ENCODE measurements at regions not wholly inside any gene's neighbourhood (a gene's known extent, or its start where the extent isn't known, plus 50 kb on each side); places are given as distances from the start of the nearest gene placed in this dataset.

GRCh38 chr13:80438521-80438920 lies 97.6 kb upstream of the SPRY2 start:
- Histone ChIP-seq H3K4me3 (no peak overlapping the region), H3K9ac (ENCODE audit: insufficient read length) (no peak overlapping the region), H3K9me3 (ENCODE audit: low read depth, low read length) (no peaks in the 10 kb centered on the region), H3K27ac (no peak overlapping the region), H3K36me3 (ENCODE audit: insufficient read depth, low read length) (no peaks in the 10 kb centered on the region)
- no peak for DNase-seq (ENCODE audit: low read depth, low spot score)
- TF ChIP-seq FOXP2 (optimal IDR thresholded peaks at IDR 0.05; ENCODE audit: control extremely low read depth, extremely low read length, insufficient read depth) (no peak), POLR2AphosphoS5 (IDR thresholded peaks at IDR 0.05; ENCODE audit: borderline replicate concordance, low read depth, low read length) (no peak), EZH2 (IDR thresholded peaks at IDR 0.05) (no peak)

DNA sequence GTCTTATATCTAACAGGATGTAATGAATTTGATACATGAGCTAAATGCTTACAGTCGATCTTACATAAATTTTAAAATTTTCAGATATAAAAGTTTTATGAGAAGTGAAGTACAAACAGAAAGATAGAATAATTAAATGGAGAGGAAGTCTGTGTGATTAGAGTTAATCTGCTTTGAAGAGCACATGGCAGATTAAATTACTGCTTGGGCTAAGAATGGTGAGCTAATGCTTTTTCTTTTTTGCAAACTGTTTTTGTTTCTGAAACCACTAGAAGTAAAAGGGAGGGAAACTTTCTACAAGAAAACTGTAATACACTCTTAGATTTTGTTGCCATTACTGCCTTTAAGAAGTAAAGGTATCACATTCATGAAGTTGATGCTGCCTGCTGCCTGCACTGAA lies 96.3 kb upstream of the SPRY2 start:
- H3K36me3 ChIP-seq (ENCODE audit: insufficient read depth, low read length) = no peaks in the 10 kb centered on the region
- TF ChIP-seq POLR2AphosphoS5 (IDR thresholded peaks at IDR 0.05; ENCODE audit: borderline replicate concordance, low read depth, low read length) (no peak), EZH2 (IDR thresholded peaks at IDR 0.05) (no peak), FOXP2 (optimal IDR thresholded peaks at IDR 0.05; ENCODE audit: control extremely low read depth, extremely low read length, insufficient read depth) (no peak)
- H3K9ac ChIP-seq (ENCODE audit: insufficient read length) = no peak overlapping the region
- DNase-seq (ENCODE audit: low read depth, low spot score) = no peak
- no peaks in the 10 kb centered on the region for H3K9me3 ChIP-seq (ENCODE audit: low read depth, low read length)
- no peak overlapping the region for H3K27ac ChIP-seq
- no peak overlapping the region for H3K4me3 ChIP-seq

- TF ChIP-seq POLR2AphosphoS5 (IDR thresholded peaks at IDR 0.05; ENCODE audit: borderline replicate concordance, low read depth, low read length) (no peak), EZH2 (IDR thresholded peaks at IDR 0.05) (no peak), FOXP2 (optimal IDR thresholded peaks at IDR 0.05; ENCODE audit: control extremely low read depth, extremely low read length, insufficient read depth) (no peak)
- no peak overlapping the region for H3K9ac ChIP-seq (ENCODE audit: insufficient read length)
- no peak overlapping the region for H3K4me3 ChIP-seq
- H3K36me3 ChIP-seq (ENCODE audit: insufficient read depth, low read length) = no peaks in the 10 kb centered on the region
- no peaks in the 10 kb centered on the region for H3K9me3 ChIP-seq (ENCODE audit: low read depth, low read length)
- peak; percentile 14 for DNase-seq (ENCODE audit: low read depth, low spot score)
- H3K27ac ChIP-seq = no peak overlapping the region
These were observed 95.7 kb upstream of the SPRY2 start for GRCh38 chr13:80436571-80437169.

- Histone ChIP-seq H3K9me3 (ENCODE audit: low read depth, low read length) (no peaks in the 10 kb centered on the region), H3K4me3 (no peak overlapping the region), H3K27ac (no peak overlapping the region), H3K9ac (ENCODE audit: insufficient read length) (no peak overlapping the region), H3K36me3 (ENCODE audit: insufficient read depth, low read length) (no peaks in the 10 kb centered on the region)
- no peak for DNase-seq (ENCODE audit: low read depth, low spot score)
- TF ChIP-seq EZH2 (IDR thresholded peaks at IDR 0.05) (no peak), POLR2AphosphoS5 (IDR thresholded peaks at IDR 0.05; ENCODE audit: borderline replicate concordance, low read depth, low read length) (no peak), FOXP2 (optimal IDR thresholded peaks at IDR 0.05; ENCODE audit: control extremely low read depth, extremely low read length, insufficient read depth) (no peak)
These were observed 89.6 kb upstream of the SPRY2 start for GRCh38 chr13:80430561-80430960.

- H3K27ac ChIP-seq = no peak overlapping the region
- TF ChIP-seq EZH2 (IDR thresholded peaks at IDR 0.05) (no peak), FOXP2 (optimal IDR thresholded peaks at IDR 0.05; ENCODE audit: control extremely low read depth, extremely low read length, insufficient read depth) (no peak), POLR2AphosphoS5 (IDR thresholded peaks at IDR 0.05; ENCODE audit: borderline replicate concordance, low read depth, low read length) (no peak)
- H3K9me3 ChIP-seq (ENCODE audit: low read depth, low read length) = no peaks in the 10 kb centered on the region
- H3K36me3 ChIP-seq (ENCODE audit: insufficient read depth, low read length) = no peaks in the 10 kb centered on the region
- no peak for DNase-seq (ENCODE audit: low read depth, low spot score)
- no peak overlapping the region for H3K9ac ChIP-seq (ENCODE audit: insufficient read length)
- no peak overlapping the region for H3K4me3 ChIP-seq
These were observed 87.6 kb upstream of the SPRY2 start for GRCh38 chr13:80428349-80429096.

- no peak for TF ChIP-seq POLR2AphosphoS5 (IDR thresholded peaks at IDR 0.05; ENCODE audit: borderline replicate concordance, low read depth, low read length)
- no peak for TF ChIP-seq EZH2 (IDR thresholded peaks at IDR 0.05)
- TF ChIP-seq FOXP2 (optimal IDR thresholded peaks at IDR 0.05; ENCODE audit: control extremely low read depth, extremely low read length, insufficient read depth) = no peak
- no peaks in the 10 kb centered on the region for H3K9me3 ChIP-seq (ENCODE audit: low read depth, low read length)
These were observed 78.5 kb upstream of the SPRY2 start for GRCh38 chr13:80419416-80419815.

DNA sequence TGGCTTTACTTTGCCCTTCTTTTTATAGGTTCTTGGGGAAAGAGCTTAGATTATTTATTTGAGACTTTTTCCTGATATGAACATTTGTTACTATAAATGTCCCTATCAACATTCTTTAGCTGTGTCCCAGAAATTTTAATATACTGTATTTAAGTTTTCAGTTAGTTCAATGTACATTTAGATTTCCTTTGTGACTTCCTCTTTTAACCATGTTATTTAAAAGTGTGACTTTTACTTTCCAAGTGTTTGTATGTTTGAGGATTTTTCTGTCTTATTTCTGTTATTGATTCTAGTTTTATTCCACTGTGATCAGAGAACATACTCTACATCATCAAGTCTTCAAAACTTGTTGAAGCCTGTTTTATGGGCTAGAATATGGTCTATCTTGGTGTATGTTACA lies 72.7 kb upstream of the SPRY2 start:
- TF ChIP-seq EZH2 (IDR thresholded peaks at IDR 0.05) (no peak), POLR2AphosphoS5 (IDR thresholded peaks at IDR 0.05; ENCODE audit: borderline replicate concordance, low read depth, low read length) (no peak), FOXP2 (optimal IDR thresholded peaks at IDR 0.05; ENCODE audit: control extremely low read depth, extremely low read length, insufficient read depth) (no peak)
- H3K27ac ChIP-seq = no peak overlapping the region
- no peak overlapping the region for H3K9ac ChIP-seq (ENCODE audit: insufficient read length)
- DNase-seq (ENCODE audit: low read depth, low spot score) = no peak
- no peak overlapping the region for H3K4me3 ChIP-seq
- H3K36me3 ChIP-seq (ENCODE audit: insufficient read depth, low read length) = no peaks in the 10 kb centered on the region
- no peaks in the 10 kb centered on the region for H3K9me3 ChIP-seq (ENCODE audit: low read depth, low read length)

More at GRCh38 chr13:80419416-80419815, 78.5 kb upstream of the SPRY2 start:
- Histone ChIP-seq H3K9ac (ENCODE audit: insufficient read length) (no peak overlapping the region), H3K4me3 (no peak overlapping the region), H3K27ac (no peak overlapping the region), H3K36me3 (ENCODE audit: insufficient read depth, low read length) (no peaks in the 10 kb centered on the region)
- no peak for DNase-seq (ENCODE audit: low read depth, low spot score)

GRCh38 chr13:80408270-80408669 lies 67.3 kb upstream of the SPRY2 start:
- TF ChIP-seq EZH2 (IDR thresholded peaks at IDR 0.05) = no peak
- TF ChIP-seq POLR2AphosphoS5 (IDR thresholded peaks at IDR 0.05; ENCODE audit: borderline replicate concordance, low read depth, low read length) = no peak
- TF ChIP-seq FOXP2 (optimal IDR thresholded peaks at IDR 0.05; ENCODE audit: control extremely low read depth, extremely low read length, insufficient read depth) = no peak
- H3K9me3 ChIP-seq (ENCODE audit: low read depth, low read length) = no peaks in the 10 kb centered on the region
- H3K4me3 ChIP-seq = no peak overlapping the region
- no peak for DNase-seq (ENCODE audit: low read depth, low spot score)
- no peaks in the 10 kb centered on the region for H3K36me3 ChIP-seq (ENCODE audit: insufficient read depth, low read length)
- H3K9ac ChIP-seq (ENCODE audit: insufficient read length) = no peak overlapping the region
- no peak overlapping the region for H3K27ac ChIP-seq

Data from SK-N-MC (cell line).